Progenitor cell of endocrine pancreas (in vitro differentiated cells): ENCODE measurements at regions not wholly inside any gene's neighbourhood (a gene's known extent, or its start where the extent isn't known, plus 50 kb on each side); places are given as distances from the start of the nearest gene placed in this dataset.

Experiments used
- DNase-seq: peaks from one replicate; pipeline ENCODE4 v3.0.0; 2021; ENCODE audit warnings: low spot score; ENCODE audit not compliant: unreplicated experiment
- H3K27ac Mint-ChIP-seq: 2 replicates; pipeline ENCODE4 v1.8.0; 2021; ENCODE audit warnings: mild to moderate bottlenecking, moderate library complexity, mixed read lengths
- H3K27me3 Mint-ChIP-seq: 2 replicates; pipeline ENCODE4 v1.8.0; 2021; ENCODE audit warnings: mixed read lengths
- H3K36me3 Mint-ChIP-seq: 2 replicates; pipeline ENCODE4 v1.8.0; 2022; ENCODE audit warnings: mixed read lengths; ENCODE audit not compliant: insufficient read depth
- H3K4me1 Mint-ChIP-seq: 2 replicates; pipeline ENCODE4 v1.8.0; 2021; ENCODE audit warnings: low read depth, mixed read lengths
- H3K4me3 Mint-ChIP-seq: 2 replicates; pipeline ENCODE4 v1.8.0; 2021; ENCODE audit warnings: low read depth, mild to moderate bottlenecking, moderate library complexity, mixed read lengths
- H3K9me3 Mint-ChIP-seq: 2 replicates; pipeline ENCODE4 v1.8.0; 2021; ENCODE audit warnings: low read depth, mixed read lengths
- TF ChIP-seq, protein P1 (sequence below): fragments of 200-600 bp; sonication (generic); IDR thresholded peaks from one replicate; pipeline ENCODE4 v1.5.0; 2021; ENCODE audit warnings: antibody characterized with exemption, mild to moderate bottlenecking; ENCODE audit not compliant: unreplicated experiment

DNA sequence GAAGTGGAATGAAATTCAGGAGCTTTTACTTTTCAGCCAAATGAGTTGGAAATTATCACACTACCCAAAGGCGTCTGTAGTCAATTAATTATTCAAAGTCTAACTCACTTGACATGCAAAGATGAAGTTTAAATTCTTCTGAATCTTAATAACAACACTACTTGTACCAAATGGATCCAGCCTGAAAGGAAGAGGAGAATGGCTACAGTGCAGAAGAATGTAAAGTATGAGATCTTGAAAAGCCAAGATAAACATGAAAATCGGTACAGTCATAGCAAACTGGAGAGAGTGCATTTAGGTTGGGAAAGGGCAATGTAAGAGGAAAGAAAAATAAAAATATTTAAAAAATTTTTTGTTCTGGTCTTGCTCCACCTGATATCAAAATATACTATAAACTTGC, 195.5 kb downstream of the SIM1 start:
- Mint-ChIP-seq H3K9me3 (no peaks in the 10 kb centered on the region), H3K36me3 (no peaks in the 10 kb centered on the region), H3K27me3 (no peaks in the 10 kb centered on the region), H3K27ac (no peak overlapping the region), H3K4me3 (no peak overlapping the region), H3K4me1 (no peaks in the 10 kb centered on the region)
- no peak for DNase-seq
- TF ChIP-seq, protein P1, sequence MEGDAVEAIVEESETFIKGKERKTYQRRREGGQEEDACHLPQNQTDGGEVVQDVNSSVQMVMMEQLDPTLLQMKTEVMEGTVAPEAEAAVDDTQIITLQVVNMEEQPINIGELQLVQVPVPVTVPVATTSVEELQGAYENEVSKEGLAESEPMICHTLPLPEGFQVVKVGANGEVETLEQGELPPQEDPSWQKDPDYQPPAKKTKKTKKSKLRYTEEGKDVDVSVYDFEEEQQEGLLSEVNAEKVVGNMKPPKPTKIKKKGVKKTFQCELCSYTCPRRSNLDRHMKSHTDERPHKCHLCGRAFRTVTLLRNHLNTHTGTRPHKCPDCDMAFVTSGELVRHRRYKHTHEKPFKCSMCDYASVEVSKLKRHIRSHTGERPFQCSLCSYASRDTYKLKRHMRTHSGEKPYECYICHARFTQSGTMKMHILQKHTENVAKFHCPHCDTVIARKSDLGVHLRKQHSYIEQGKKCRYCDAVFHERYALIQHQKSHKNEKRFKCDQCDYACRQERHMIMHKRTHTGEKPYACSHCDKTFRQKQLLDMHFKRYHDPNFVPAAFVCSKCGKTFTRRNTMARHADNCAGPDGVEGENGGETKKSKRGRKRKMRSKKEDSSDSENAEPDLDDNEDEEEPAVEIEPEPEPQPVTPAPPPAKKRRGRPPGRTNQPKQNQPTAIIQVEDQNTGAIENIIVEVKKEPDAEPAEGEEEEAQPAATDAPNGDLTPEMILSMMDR, result no peak

DNA sequence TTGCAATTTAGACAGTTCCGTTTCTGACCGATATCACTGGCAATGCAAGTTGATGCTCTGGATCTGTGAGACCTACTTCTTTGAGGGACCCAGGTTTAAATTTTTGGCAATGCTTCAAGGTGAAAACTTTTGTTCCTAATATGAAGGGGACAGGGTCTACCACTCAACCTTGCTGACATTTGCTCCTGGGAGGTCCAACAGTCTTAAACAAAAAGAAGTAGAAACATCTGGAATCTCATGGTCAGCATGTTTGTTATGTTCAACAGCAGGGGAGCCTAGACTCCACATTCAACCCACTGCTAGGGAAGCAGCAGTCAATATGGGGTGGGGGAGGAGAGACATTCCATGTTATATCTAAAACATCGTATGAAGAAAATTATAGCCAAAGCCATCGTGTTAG, 196.4 kb downstream of the SIM1 start:
- no peak for DNase-seq
- Mint-ChIP-seq H3K36me3 (no peaks in the 10 kb centered on the region), H3K27me3 (no peaks in the 10 kb centered on the region), H3K4me1 (no peaks in the 10 kb centered on the region), H3K4me3 (no peak overlapping the region), H3K9me3 (no peaks in the 10 kb centered on the region), H3K27ac (no peak overlapping the region)
- TF ChIP-seq, protein P1, result no peak

DNA sequence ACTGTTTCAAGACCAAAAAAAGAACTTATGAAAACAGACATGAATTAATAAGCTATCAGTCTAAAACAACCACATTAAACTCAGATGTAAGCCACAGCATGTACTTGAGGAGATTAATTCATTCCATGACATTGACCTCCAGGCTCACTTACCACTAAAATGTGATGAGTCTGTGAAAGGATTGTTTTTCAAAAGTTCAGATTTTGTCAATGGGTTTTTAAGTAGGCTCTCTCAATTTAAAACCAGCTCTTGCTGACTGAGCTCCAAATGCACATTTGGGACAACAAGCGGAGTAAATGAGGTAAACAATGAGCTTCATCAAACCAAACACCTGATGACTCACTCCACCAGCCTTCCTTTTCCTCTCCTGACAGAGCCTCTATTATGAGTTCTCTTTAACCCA, 197.0 kb downstream of the SIM1 start:
- no peaks in the 10 kb centered on the region for H3K27me3 Mint-ChIP-seq
- H3K4me3 Mint-ChIP-seq, result no peak overlapping the region
- TF ChIP-seq, protein P1, result no peak
- no peaks in the 10 kb centered on the region for H3K36me3 Mint-ChIP-seq
- no peaks in the 10 kb centered on the region for H3K4me1 Mint-ChIP-seq
- H3K9me3 Mint-ChIP-seq, result no peaks in the 10 kb centered on the region
- no peak overlapping the region for H3K27ac Mint-ChIP-seq
- no peak for DNase-seq

DNA sequence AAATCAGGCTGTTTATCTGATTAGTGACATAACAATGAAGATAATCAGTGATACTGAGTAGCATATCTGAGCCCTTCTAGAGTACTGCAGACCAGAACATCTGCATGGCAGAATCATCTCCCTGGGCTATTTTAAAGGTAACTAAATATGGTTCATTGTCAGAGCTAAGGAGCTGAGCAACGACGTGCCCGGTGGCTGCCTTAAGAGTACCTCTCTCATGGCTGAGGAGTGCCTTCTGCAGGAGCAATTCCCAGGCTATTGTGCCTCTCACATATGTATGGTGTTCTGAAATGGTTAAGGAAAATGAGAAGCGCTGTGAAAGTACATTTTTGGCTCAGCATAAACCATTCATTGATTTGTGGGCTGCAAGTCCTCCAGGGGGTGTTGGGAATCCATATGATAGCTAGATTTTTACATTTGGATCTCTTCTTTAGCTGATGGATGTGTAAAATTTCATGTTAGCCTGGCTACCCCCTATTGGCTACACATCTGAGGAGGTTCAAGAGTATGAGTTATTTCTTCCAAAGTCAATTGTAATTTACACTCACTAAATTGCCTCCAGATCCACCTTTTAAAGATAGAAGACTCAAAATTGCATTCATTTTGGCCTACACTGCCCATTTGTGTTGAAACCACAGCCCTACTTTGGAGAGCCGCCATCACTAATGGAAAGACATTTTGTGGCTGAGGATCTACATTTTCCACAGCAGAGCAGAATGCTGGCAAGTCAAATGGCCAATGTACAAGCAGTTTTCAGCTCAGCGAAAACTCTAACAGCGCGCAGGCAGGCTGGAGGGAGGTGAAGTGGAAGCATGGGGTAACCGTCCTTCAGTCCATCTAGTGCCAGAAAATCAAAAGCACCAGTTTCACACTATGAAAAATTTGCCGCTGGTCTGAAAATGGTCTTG, 198.0 kb downstream of the SIM1 start:
- Mint-ChIP-seq H3K36me3 (no peaks in the 10 kb centered on the region), H3K27me3 (no peaks in the 10 kb centered on the region), H3K4me1 (no peaks in the 10 kb centered on the region), H3K9me3 (no peaks in the 10 kb centered on the region), H3K27ac (no peak overlapping the region), H3K4me3 (no peak overlapping the region)
- DNase-seq, result no peak
- TF ChIP-seq, protein P1, result no peak

DNA sequence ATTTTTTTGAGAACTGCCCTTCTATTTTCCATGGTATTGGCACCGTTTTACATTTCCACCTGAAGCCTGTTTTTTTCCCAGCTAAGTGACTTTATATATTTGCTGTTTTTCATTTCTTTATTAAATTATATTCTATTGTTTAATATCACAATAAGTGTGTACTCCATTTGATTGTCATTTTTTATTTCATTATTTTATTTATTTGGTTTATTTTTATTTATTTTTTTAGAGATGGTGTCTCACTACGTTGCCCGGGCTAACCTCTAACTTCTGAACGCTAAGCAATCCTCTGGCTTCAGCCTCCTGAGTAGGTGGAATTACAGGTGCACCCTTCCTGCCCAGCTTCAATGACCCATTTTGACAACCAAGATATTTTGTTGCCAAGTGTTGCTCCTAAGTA, 202.6 kb downstream of the SIM1 start:
- Mint-ChIP-seq H3K4me1 (peaks cover 2% of the 10 kb centered on the region), H3K36me3 (no peaks in the 10 kb centered on the region), H3K4me3 (no peak overlapping the region), H3K9me3 (no peaks in the 10 kb centered on the region), H3K27me3 (no peaks in the 10 kb centered on the region), H3K27ac (no peak overlapping the region)
- TF ChIP-seq, protein P1, result no peak
- no peak for DNase-seq
